Suppressor macrophage treated with lipopolysaccharide for 1 hour (primary cell): ENCODE measurements at regions not wholly inside any gene's neighbourhood (a gene's known extent, or its start where the extent isn't known, plus 50 kb on each side); places are given as distances from the start of the nearest gene placed in this dataset.

ENCODE experiments used
- DNase-seq, 3 donors: peaks; one replicate each; pipeline ENCODE4 v3.0.0-alpha.2; 2020 to 2022

GRCh38 chr22:48704335-48704734 lies 1123.3 kb downstream of the BRD1 start:
- no peak for DNase-seq

- no peak for DNase-seq
These were observed 1124.3 kb downstream of the BRD1 start for GRCh38 chr22:48703265-48703941.

- DNase-seq, result peak; percentile 19 to 39 (median 35)
These were observed 1125.0 kb downstream of the BRD1 start for GRCh38 chr22:48702573-48703264.

- DNase-seq, result no peak
These were observed 1126.2 kb downstream of the BRD1 start for GRCh38 chr22:48701296-48702030.

- no peak for DNase-seq
These were observed 1126.9 kb downstream of the BRD1 start for GRCh38 chr22:48700566-48701295.

GRCh38 chr22:48700180-48700565 lies 1127.5 kb downstream of the BRD1 start:
- DNase-seq, result no peak

- no peak for DNase-seq
These were observed 1128.2 kb downstream of the BRD1 start for GRCh38 chr22:48699511-48699910.

GRCh38 chr22:48698618-48699017 lies 1129.1 kb downstream of the BRD1 start:
- DNase-seq, result no peak

- DNase-seq, result no peak
These were observed 1129.9 kb downstream of the BRD1 start for GRCh38 chr22:48697694-48698276.

GRCh38 chr22:48697223-48697622 lies 1130.5 kb downstream of the BRD1 start:
- no peak for DNase-seq

- DNase-seq, result no peak
These were observed 1131.3 kb downstream of the BRD1 start for GRCh38 chr22:48696371-48696770.

GRCh38 chr22:48695731-48696305 lies 1131.9 kb downstream of the BRD1 start:
- DNase-seq, result no peak

GRCh38 chr22:48695251-48695650 lies 1132.4 kb downstream of the BRD1 start:
- no peak for DNase-seq

GRCh38 chr22:48694296-48694883 lies 1133.3 kb downstream of the BRD1 start:
- DNase-seq, result no peak

- DNase-seq, result no peak
These were observed 1134.1 kb downstream of the BRD1 start for GRCh38 chr22:48693377-48694135.

GRCh38 chr22:48692734-48693376 lies 1134.8 kb downstream of the BRD1 start:
- DNase-seq, result no peak

GRCh38 chr22:48691431-48691851 lies 1136.2 kb downstream of the BRD1 start:
- DNase-seq, result no peak

GRCh38 chr22:48690583-48691317 lies 1136.9 kb downstream of the BRD1 start:
- no peak for DNase-seq

- no peak for DNase-seq
These were observed 1138.5 kb downstream of the BRD1 start for GRCh38 chr22:48689206-48689605.

- DNase-seq, result no peak
These were observed 1139.3 kb downstream of the BRD1 start for GRCh38 chr22:48688366-48688765.
